HG03558 (cell line): ENCODE measurements at regions not wholly inside any gene's neighbourhood (a gene's known extent, or its start where the extent isn't known, plus 50 kb on each side); places are given as distances from the start of the nearest gene placed in this dataset.
A peak's percentile ranks its signal among the peaks of the same experiment; 100 is the strongest.

Source experiments
- ATAC-seq: cut with Tn5 transposase; IDR thresholded peaks from one replicate; pipeline ENCODE4 v1.9.1; 2021; ENCODE audit warnings: moderate number of reproducible peaks; ENCODE audit not compliant: unreplicated experiment; ENCODE audit errors: extremely low read depth

DNA sequence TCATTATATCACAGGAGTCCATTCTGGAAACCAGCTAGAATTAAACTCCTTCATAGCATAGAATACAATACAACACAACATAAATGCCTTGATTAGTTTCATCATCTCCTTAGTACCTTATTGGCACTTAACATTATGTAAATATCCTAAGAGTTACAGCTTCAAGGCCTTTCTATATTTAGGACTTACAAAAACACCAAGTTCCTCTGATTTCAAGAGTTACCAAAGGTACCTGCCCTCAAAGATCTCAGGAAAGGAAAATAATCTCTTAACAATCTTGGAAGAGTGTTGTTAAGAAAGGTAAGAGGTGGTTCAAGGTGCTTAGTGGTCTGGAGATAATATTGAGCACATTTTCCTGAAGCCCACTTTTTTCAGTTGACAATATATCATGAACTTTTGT is 477.7 kb downstream of the IGSF11 start:
- no peak for ATAC-seq

GRCh38 chr3:118557513-118557912 is 477.1 kb downstream of the IGSF11 start:
- no peak for ATAC-seq

- ATAC-seq: no peak
These were observed 475.4 kb downstream of the IGSF11 start for GRCh38 chr3:118559286-118559685.

- ATAC-seq: no peak
These were observed 469.8 kb downstream of the IGSF11 start for GRCh38 chr3:118564800-118565199.

- no peak for ATAC-seq
These were observed 460.7 kb downstream of the IGSF11 start for GRCh38 chr3:118573912-118574311.

DNA sequence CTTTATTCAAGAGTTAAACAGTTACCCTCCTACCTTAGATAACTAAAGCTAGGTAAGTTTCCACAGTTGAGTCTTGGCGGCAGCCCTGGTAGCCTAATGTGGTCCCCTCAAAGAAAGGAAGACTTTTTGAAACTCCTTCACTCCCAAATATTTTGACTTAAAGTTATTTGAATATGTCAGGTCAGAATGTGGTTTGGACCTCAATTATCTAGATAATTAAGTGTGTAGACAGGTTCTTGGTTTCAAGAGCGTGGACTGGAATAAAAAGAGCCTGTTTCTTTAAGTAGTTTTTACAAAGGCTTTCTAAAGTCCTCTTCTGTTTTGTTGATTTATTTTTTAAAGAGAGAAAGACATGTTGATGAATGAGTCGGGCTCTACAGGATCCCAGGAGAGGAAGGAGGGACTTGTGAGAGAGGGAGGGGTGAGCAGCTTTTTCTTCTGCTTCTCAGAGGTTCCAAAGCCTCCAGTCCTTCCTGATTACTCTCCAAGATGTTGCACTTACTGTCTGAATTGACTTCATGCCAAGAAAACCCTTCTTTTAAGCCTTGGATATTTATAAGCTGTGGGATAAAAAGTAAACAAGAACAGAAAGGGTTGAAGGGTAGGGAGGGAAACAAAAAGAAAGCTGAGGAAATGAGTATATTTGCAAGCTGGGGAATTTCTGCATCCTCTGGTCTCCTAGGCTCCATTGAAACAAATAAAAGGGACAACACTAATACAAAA is 457.4 kb downstream of the IGSF11 start:
- ATAC-seq: no peak

DNA sequence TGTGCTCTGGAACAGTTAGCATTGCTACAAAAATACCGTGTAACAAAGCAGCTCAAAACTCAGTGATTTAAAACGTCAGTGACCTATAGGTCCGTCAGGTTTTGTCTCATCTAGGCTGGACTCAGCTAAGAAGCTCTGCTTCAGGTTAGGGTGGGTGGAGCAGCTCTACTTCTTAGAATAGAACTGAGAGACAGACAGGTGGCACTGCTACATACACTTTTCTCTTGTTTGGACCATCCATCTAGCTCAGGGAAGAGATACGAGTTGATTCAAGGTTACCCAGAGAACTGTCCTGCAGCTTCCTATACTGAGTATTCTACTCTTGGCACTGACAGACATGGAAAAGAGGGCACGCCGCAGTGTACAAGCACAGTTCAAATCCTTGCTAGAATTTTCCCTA is 456.1 kb downstream of the IGSF11 start:
- no peak for ATAC-seq

- ATAC-seq: no peak
These were observed 447.5 kb downstream of the IGSF11 start for GRCh38 chr3:118587037-118587741.

- ATAC-seq: no peak
These were observed 446.8 kb downstream of the IGSF11 start for GRCh38 chr3:118587847-118588246.

DNA sequence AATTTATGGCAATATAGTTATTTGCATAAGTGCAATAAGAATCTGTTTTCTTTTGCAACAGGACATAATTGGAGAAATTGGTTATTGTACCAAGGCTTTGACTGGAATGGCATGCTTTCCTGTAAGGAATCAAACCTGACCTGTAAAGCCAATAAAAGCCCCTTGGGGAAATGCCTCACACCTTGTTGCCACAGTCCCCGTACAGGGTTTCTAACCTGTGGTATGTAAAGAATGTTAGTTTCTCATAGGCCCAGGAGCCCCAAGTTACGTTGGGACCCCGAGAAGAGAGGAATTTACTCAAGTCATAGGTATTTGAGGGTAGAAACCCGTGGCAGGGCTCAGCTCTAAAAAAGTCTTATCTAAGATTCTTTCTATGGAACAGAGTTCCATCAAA is 441.4 kb downstream of the IGSF11 start:
- ATAC-seq: no peak

GRCh38 chr3:118597184-118597583 is 437.5 kb downstream of the IGSF11 start:
- no peak for ATAC-seq

DNA sequence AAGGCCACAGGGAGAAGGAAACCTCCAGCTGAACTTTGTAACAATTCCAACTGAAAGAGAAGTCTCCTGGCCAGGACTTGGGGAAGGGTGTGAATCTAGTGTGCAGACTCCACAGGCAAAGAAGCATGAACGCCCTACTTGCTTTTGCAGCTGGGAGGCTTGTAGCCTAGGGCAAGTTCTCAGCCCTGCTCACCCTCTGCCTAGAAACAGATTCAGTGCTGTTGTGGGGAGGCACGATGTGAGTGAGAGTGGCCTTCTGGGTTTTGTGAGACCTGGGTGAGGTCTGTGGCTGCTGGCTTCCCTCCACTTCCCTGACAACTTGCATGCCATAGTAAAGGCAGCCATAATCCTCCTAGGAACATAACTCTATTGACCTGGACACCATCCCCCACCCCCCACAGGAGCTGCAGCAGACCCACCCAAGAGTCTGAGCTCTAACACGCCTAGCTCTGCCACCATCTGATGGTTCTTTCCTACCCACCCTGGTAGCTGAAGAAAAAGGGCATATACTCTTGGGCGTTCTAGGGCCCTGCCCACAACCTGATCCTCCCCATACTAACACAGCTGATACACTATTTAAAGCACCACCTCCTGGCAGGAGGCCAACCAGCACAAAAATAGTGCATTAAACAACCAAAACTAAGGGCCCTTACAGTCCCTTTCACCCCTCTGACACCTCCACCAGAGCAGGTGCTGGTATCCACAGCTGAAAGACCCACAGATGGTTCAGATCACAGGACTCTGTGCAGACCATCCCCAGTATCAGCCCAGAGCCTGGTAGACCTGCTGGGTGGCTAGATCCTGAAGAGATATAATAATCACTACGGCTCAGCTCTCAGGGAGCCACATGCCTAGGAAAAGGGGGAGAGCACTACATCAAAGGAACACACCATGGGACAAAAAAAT is 426.5 kb downstream of the IGSF11 start:
- no peak for ATAC-seq

GRCh38 chr3:118618247-118619040 is 416.2 kb downstream of the IGSF11 start:
- ATAC-seq: no peak

DNA sequence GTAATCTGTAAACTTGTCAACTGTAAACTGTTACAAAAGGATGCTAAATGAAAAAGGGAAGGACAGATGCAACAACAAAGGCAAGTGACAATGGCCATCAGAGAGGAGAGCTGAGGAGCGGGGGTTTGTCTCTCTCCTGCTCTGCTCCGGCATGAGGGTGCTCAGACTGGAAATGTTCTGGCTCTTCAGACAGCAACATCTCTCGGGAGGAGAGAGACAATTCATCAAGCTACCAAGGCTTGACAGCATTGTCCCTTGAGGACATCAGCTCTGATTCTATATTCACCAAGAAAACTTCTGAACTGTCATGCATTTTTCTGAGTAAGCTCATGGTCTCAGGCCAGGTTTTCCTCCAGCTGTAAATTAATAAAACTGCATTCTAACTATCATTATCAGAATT is 408.2 kb downstream of the IGSF11 start:
- ATAC-seq: no peak

DNA sequence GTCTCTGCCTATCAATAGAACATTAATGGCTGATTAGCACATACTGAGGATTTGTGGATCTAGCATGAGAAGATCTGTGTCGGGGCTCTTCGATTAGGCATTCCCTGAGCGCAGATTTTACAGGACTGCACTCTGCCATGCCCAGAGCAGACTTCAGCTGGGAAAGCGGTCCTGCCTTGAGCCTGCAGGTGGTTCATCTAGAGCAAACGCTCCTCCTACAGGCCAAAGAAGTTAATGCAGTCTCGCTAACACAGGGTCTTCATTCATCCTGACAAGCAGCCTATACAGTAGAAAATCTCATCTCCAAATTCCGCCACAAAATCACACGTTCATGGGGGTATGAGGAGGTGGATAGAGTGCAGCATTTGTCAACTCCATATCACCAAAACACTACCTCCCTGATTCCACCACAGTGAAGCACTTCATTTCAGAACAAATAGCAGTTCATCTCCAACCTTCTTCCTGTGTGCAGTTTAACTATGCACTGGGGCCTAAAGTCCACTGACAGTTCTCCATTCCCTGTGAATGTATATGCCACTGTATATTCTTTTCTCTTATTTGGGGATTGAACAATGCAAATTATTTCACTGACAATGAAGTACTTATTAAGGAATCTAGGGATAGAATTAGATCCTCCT is 405.8 kb downstream of the IGSF11 start:
- ATAC-seq: peak; percentile 94

- no peak for ATAC-seq
These were observed 404.8 kb downstream of the IGSF11 start for GRCh38 chr3:118629821-118630220.

GRCh38 chr3:118635711-118636110 is 398.9 kb downstream of the IGSF11 start:
- ATAC-seq: no peak

DNA sequence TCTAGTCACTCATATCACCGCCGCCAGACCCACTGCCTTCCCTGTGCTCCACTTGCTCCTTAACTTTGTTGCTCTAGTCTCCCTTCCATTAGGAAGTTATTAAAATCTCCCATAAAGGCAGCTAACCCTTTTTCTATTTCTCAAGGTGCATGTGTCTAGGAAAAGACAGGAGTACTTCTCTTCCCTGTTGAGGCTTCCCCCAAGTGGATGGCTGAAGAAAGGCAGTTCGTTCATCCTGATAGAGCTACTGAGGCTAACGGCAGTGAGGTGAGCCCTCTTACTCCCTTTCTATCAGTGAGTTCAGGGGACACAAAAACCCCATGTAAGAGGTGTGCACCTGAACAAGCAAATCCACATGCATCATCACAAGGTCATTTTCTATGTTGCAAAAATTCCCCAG is 397.8 kb downstream of the IGSF11 start:
- ATAC-seq: no peak

DNA sequence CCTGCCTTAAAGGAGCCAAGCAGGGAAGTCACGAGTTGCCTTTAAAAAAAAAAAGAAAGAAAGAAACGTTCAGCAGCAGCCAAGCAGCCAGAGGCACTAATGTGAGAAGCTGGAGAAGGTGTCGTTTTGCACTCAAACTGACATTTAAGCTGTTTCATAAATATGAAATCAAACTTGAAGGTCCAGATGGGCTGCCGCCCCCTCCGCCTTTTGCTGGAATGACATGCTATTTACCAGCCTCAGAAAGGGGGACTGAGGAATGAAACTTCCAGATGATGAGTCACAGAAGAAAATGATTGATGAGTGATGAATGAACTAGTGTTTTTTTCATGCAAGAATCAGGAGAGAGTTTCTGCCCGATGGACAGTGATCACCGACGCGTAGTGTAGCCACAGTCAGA is 396.8 kb downstream of the IGSF11 start:
- ATAC-seq: no peak

DNA sequence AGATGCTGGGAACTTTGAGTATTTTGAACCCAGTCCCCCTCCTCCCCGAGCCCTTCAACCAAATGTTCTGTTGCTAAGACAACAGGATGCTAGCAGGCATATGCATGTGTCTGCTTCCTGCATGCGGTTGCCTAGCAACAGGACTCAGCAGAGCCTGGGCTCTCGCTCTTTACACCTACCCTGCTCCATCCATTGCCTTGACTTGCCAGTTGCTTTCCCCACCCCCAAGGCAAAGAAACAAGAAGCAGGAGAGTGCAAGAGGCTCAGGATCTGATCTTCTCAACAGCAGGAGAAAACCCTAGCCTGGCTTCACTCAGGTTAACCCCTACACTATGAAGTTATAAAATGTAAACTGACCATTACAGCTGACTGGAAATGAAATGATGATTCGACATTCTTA is 393.0 kb downstream of the IGSF11 start:
- peak; percentile 59 for ATAC-seq
